HG03139 (cell line): ENCODE measurements at regions not wholly inside any gene's neighbourhood (a gene's known extent, or its start where the extent isn't known, plus 50 kb on each side); places are given as distances from the start of the nearest gene placed in this dataset.

Experiments used
- ATAC-seq: cut with Tn5 transposase; IDR thresholded peaks from one replicate; pipeline ENCODE4 v1.9.1; 2021; ENCODE audit not compliant: unreplicated experiment

DNA sequence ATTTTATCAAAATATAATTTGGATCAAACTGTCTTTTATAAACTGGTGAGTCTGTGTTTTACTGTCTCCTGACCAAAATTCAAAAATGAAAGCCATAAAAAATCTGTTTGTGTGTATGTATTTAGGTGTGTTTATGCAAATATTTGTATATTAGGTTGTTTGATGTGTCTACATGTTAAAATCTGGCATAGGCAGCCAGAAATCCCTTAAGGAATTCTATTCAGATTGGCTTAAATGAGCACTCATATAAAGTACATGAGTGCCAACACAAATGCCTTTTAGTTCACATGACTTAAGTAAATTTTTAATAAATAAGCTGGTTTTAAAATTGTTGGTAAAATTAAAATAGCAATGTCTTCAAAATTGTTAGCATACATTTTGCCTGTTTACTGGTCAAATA lies 133.3 kb upstream of the GUCY1A2 start:
- no peak for ATAC-seq

GRCh38 chr11:107151158-107151557 lies 132.9 kb upstream of the GUCY1A2 start:
- no peak for ATAC-seq

DNA sequence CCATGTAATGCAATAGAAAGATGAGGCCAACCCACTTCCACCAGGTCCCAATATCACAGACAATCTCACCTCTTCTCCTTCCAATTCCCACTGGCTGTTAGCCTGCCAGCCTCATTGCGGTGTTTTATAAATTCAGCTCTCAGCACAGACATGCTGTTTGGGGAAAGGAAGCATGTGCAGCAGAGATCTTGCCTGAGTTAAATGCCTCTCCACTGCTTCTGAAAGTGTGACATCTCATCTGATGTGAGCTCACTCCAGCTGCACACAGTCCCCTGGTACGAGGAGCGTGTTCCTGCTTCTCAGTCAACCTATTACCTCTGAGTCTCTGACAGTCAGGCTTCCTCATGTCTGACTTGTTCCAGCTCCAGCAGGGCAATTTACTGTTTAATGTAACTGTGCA lies 122.7 kb upstream of the GUCY1A2 start:
- no peak for ATAC-seq

DNA sequence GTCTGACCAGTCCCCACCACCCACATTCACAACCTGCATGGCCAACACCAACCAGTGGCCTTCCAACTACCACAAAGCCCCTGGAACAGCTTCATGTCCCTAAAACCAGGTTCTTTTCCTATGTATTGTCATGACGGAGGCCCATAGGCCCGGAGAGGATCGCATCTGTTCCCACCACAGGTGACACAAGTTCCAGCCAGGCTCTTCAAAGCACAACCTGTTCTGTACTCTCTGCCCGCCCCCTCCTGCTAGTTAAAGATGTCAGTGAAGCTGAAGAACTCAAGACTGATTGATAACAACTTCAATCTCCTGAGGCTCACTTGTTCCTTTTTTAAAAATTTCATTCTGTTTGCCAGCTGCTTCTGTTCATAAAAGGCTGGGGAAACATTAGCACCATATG lies 121.1 kb upstream of the GUCY1A2 start:
- ATAC-seq: no peak

DNA sequence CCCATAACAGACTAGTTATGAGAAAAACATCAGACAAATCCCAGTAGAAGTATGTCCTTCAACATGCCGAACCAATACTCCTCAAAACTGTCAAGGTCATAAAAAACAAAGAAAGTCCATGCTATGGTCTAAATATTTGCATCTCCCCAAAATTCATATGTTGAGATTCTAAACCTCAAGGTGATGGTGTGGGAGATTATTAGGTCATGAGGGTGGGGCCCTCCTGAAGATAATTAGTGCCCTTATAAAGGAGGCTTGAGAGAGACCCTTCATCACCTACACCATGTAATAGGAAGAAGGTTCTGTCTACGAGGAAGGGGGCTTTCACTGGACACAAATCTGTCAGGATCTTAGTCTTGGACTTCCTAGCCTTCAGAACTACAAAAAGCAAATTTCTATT lies 118.6 kb upstream of the GUCY1A2 start:
- ATAC-seq: no peak

- ATAC-seq: no peak
Observed at GRCh38 chr11:107131756-107132155, 113.5 kb upstream of the GUCY1A2 start.

DNA sequence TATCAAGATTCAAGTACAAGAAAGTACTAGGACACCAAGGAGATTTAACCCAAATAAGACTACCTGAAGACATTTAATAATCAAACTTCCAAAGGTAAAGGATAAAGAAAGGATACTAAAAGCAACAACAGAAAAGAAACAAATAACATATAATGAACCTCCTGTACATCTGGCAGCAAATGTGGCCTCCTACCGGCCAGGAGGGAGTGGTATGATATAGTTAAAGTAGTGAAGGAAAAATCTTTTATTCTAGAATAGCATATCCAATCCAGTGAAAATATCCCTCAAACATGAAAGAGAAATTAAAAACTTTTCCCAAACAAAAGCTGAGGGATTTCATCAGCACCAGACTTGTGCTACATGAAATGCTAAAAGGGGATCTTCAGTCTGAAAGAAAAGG lies 104.7 kb upstream of the GUCY1A2 start:
- ATAC-seq: no peak

DNA sequence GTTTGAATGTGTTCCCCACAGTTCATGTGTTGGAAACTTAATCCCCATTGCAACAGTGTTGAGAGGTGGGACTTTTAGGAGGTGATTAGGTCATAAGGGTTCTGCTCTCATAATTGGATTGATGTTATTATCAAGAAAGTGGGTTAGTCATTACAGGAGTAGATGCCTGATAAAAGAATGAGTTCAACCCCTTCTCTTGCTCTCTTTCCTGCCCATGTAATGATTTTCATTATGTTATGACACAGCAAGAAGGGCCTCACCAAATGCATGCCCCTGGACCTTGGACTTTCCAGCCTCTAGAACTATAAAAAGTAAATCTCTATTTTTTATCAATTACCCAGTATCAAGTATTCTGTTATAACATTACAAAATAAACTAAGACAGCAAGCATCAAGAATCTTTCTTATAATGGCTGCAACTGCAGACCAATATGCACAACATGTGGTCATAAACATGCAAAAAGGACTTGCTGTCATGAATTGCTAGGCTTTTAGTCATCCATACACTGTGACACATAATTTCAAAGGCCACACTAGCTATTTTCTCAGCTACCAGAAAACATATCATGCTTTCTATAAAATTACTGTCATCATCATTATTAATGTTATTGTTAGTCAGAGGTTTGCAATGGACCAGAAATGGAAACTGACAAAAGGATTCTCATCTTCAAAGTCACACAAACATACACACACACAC lies 99.9 kb upstream of the GUCY1A2 start:
- no peak for ATAC-seq

GRCh38 chr11:107116358-107116757 lies 98.1 kb upstream of the GUCY1A2 start:
- ATAC-seq: no peak

GRCh38 chr11:107102692-107103477 lies 84.6 kb upstream of the GUCY1A2 start:
- ATAC-seq: no peak

- no peak for ATAC-seq
Observed at GRCh38 chr11:107092667-107093066, 74.4 kb upstream of the GUCY1A2 start.

DNA sequence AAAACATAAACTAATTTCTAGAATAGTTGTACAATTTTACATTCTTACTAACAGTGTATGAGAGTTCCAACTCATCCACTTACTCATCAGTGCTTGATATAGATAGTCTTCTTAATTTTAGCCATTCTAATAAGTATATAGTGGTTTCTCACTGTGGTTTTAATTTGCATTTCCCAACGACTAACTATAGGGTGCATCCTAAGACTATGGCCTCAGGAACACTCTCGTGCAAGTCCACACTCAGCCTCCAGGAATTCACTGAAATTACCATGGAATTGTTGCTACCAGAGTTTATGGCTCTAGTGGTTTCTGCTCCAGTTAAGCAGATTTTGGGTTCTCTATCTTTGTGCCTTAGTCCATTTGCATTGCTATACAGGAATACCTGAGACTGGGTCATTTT lies 60.1 kb upstream of the GUCY1A2 start:
- ATAC-seq: no peak

- ATAC-seq: no peak
Observed at GRCh38 chr11:107076832-107077231, 58.6 kb upstream of the GUCY1A2 start.

DNA sequence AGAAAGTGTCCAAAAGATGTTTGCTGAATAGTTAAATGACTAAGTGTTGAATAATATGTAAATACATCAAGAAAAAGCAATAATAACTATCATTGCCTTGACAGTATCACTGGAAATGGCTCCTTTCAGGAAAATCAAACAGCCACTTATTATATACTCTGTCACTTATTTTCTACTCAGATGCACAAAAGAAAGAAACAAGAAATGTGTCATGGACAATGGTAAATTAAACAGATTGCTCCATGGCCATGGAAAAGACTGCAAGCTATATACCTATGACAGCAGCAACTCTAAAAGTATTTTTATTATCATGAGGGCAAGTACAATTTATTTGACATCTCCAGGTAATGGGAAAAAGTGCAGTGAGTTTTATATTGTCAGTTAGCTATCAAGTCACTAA lies 52.9 kb upstream of the GUCY1A2 start:
- ATAC-seq: no peak
